ENCODE measurements at regions not wholly inside any gene's neighbourhood (a gene's known extent, or its start where the extent isn't known, plus 50 kb on each side); places are given as distances from the start of the nearest gene placed in this dataset.

- no peak for TF ChIP-seq NKRF (conservative IDR thresholded peaks at IDR 0.05)
- TF ChIP-seq HSF1 (IDR thresholded peaks at IDR 0.05; ENCODE audit: low read depth, low read length) = no peak
- TF ChIP-seq TAF1 (IDR thresholded peaks at IDR 0.05; ENCODE audit: borderline replicate concordance, low read depth, low read length) = no peak
Observed at GRCh38 chr4:111126340-111126739, 503.5 kb upstream of the PITX2 start (continued).

GRCh38 chr4:111127841-111128240 is 505.0 kb upstream of the PITX2 start:
- H3K27me3 ChIP-seq (replicated peaks in 1 of 2; ENCODE audit: control insufficient read depth in 2 of 2, insufficient read depth in 2 of 2, low read length in 1 of 2) = no peaks in the 10 kb centered on the region
- H3K9ac ChIP-seq (ENCODE audit: control insufficient read depth, insufficient read depth, low read length) = no peak overlapping the region
- no peak for FAIRE-seq
- H2AFZ ChIP-seq (ENCODE audit: control insufficient read depth, low read depth, low read length) = no peak overlapping the region
- no peak for ATAC-seq
- no peaks in the 10 kb centered on the region for H3K36me3 ChIP-seq (ENCODE audit: control insufficient read depth in 2 of 2, insufficient read depth in 2 of 2, low read length in 1 of 2)
- no peaks in the 10 kb centered on the region for H3K9me3 ChIP-seq (replicated peaks; ENCODE audit: control insufficient read depth, insufficient read depth, low read length)
- POLR2A ChIA-PET = no interaction called here
- H3K4me1 ChIP-seq (ENCODE audit: control insufficient read depth, insufficient read depth, low read length) = no peaks in the 10 kb centered on the region
- H3K27ac ChIP-seq (ENCODE audit: control insufficient read depth, insufficient read depth) = no peak overlapping the region
- no peak overlapping the region for H3K4me2 ChIP-seq (ENCODE audit: control insufficient read depth, insufficient read depth)
- H3K4me3 ChIP-seq = no peak overlapping the region
- DNase-seq (ENCODE audit: low read depth, low spot score) = no peak
- SMC1A ChIA-PET (ENCODE audit: uncharacterized antibody, unreplicated experiment) = no interaction called here
- WGBS (ENCODE audit: insufficient coverage, insufficient replicate concordance, low lambda C conversion rate, missing lambda C conversion rate) = 32% methylated on average over 5 of the region's 5 CpGs
- RAD21 ChIA-PET (ENCODE audit: unreplicated experiment) = no interaction called here
- no TSS peak for BruUV-seq (replicated peaks)
- intact Hi-C loops (cut with micrococcal nuclease; ENCODE audit: unreplicated experiment) (no loop called here), in situ Hi-C loops (cut with MboI) (no loop called here)
- H4K20me1 ChIP-seq (ENCODE audit: control insufficient read depth, insufficient read depth) = no peaks in the 10 kb centered on the region
- CTCF ChIA-PET = no interaction called here
- no peaks in the 10 kb centered on the region for H3K79me2 ChIP-seq (ENCODE audit: control insufficient read depth, insufficient read depth, low read length)
- TF ChIP-seq NR2C1 (IDR thresholded peaks at IDR 0.05) = no peak
- TF ChIP-seq SP1 (IDR thresholded peaks at IDR 0.05; ENCODE audit: low read depth, low read length) = no peak
- no peak for TF ChIP-seq BMI1 (IDR thresholded peaks at IDR 0.05; ENCODE audit: borderline replicate concordance)
- TF ChIP-seq SRF (IDR thresholded peaks at IDR 0.05; ENCODE audit: low read depth in 2 of 2, low read length in 2 of 2) = no peak
- TF ChIP-seq POLR2AphosphoS2 (IDR thresholded peaks at IDR 0.05; ENCODE audit: low read depth, low read length) = no peak
- TF ChIP-seq RAD21 (IDR thresholded peaks at IDR 0.05; ENCODE audit: insufficient read depth, low read depth, low read length) = no peak
- no peak for TF ChIP-seq MTA2 (IDR thresholded peaks at IDR 0.05; ENCODE audit: low read depth)
- TF ChIP-seq NFYA (IDR thresholded peaks at IDR 0.05; ENCODE audit: borderline replicate concordance, low read depth, low read length) = no peak
- TF ChIP-seq BRCA1 (IDR thresholded peaks at IDR 0.05; ENCODE audit: low read depth, low read length) = no peak
- TF ChIP-seq ZBTB33 (IDR thresholded peaks at IDR 0.05) = no peak
- TF ChIP-seq CTCF (IDR thresholded peaks at IDR 0.05 in 2 of 3, conservative IDR thresholded peaks at IDR 0.05 in 1 of 3; ENCODE audit: control insufficient read depth in 2 of 3, extremely low read depth in 1 of 3, insufficient read depth in 1 of 3, low read depth in 3 of 3, low read length in 3 of 3) = no peak
- no peak for TF ChIP-seq PKNOX1 (IDR thresholded peaks at IDR 0.05)
- no peak for TF ChIP-seq HDAC6 (IDR thresholded peaks at IDR 0.05; ENCODE audit: unreplicated experiment)
